ENCODE measurements at regions not wholly inside any gene's neighbourhood (a gene's known extent, or its start where the extent isn't known, plus 50 kb on each side); places are given as distances from the start of the nearest gene placed in this dataset.

- DNase-seq: peak; percentile 94
Measured at GRCh38 chr4:177573507-177573906, 131.3 kb upstream of the AGA start.

GRCh38 chr4:177574446-177574845 is 132.2 kb upstream of the AGA start:
- DNase-seq: peak; percentile 32

GRCh38 chr4:177579649-177580048 is 137.4 kb upstream of the AGA start:
- DNase-seq: no peak

- no peak for DNase-seq
Measured at GRCh38 chr4:177582992-177583391, 140.8 kb upstream of the AGA start.

GRCh38 chr4:177587989-177588388 is 145.8 kb upstream of the AGA start:
- DNase-seq: no peak

- DNase-seq: no peak
Measured at GRCh38 chr4:177595386-177595785, 153.1 kb upstream of the AGA start.

GRCh38 chr4:177596035-177596434 is 153.8 kb upstream of the AGA start:
- peak; percentile 79 for DNase-seq

GRCh38 chr4:177596991-177597390 is 154.8 kb upstream of the AGA start:
- no peak for DNase-seq

- no peak for DNase-seq
Measured at GRCh38 chr4:177605252-177605651, 163.0 kb upstream of the AGA start.

- no peak for DNase-seq
Measured at GRCh38 chr4:177607111-177607573, 164.9 kb upstream of the AGA start.

GRCh38 chr4:177611974-177612664 is 169.9 kb upstream of the AGA start:
- DNase-seq: no peak

GRCh38 chr4:177612684-177613083 is 170.4 kb upstream of the AGA start:
- DNase-seq: no peak

GRCh38 chr4:177632481-177632880 is 190.2 kb upstream of the AGA start:
- no peak for DNase-seq

GRCh38 chr4:177638871-177639270 is 196.6 kb upstream of the AGA start:
- DNase-seq: no peak

GRCh38 chr4:177640864-177641263 is 198.6 kb upstream of the AGA start:
- DNase-seq: no peak

- no peak for DNase-seq
Measured at GRCh38 chr4:177660223-177660622, 218.0 kb upstream of the AGA start.

GRCh38 chr4:177667687-177668086 is 225.4 kb upstream of the AGA start:
- peak; percentile 5 for DNase-seq

- no peak for DNase-seq
Measured at GRCh38 chr4:177671387-177671786, 229.2 kb upstream of the AGA start.

GRCh38 chr4:177671845-177672244 is 229.6 kb upstream of the AGA start:
- DNase-seq: no peak

GRCh38 chr4:177673985-177674489 is 231.8 kb upstream of the AGA start:
- DNase-seq: peak; percentile 59

GRCh38 chr4:177680308-177680707 is 238.1 kb upstream of the AGA start:
- no peak for DNase-seq

- peak; percentile 5 for DNase-seq
Measured at GRCh38 chr4:177681902-177682301, 239.7 kb upstream of the AGA start.

- no peak for DNase-seq
Measured at GRCh38 chr4:177687117-177687516, 244.9 kb upstream of the AGA start.

GRCh38 chr4:177692907-177693306 is 250.7 kb upstream of the AGA start:
- no peak for DNase-seq
